Neutrophil (primary cell): ENCODE measurements at regions not wholly inside any gene's neighbourhood (a gene's known extent, or its start where the extent isn't known, plus 50 kb on each side); places are given as distances from the start of the nearest gene placed in this dataset.
"Not testable (repeated sequence)": the region's sequence is repeated elsewhere in the genome, so short reads cannot be mapped to it uniquely, and the experiment has no call there.

ENCODE experiments used
- H3K27ac ChIP-seq: fragments of 200-600 bp; sonication (generic); 2 replicates; pipeline ENCODE4 v1.5.1; 2016; ENCODE audit warnings: mild to moderate bottlenecking, moderate library complexity
- H3K27me3 ChIP-seq: fragments of 200-600 bp; sonication (generic); 2 replicates; pipeline ENCODE4 v1.6.0; 2016; ENCODE audit warnings: mild to moderate bottlenecking
- H3K36me3 ChIP-seq: fragments of 200-600 bp; sonication (generic); 2 replicates; pipeline ENCODE4 v1.5.1; 2017
- H3K4me1 ChIP-seq, 2 experiments: fragments of 200-600 bp in 1 of 2; sonication (generic) in 1 of 2; 1 replicate in 1 of 2; 2 replicates in 1 of 2; pipeline versions ENCODE4 v1.5.1 to v1.6.1; 2013 to 2016; ENCODE audit warnings: low read depth in 1 of 2, low read length in 1 of 2, mild to moderate bottlenecking in 1 of 2, moderate library complexity in 1 of 2; ENCODE audit not compliant: control insufficient read depth in 1 of 2, insufficient read depth in 1 of 2
- H3K4me3 ChIP-seq, 2 experiments: fragments of 200-600 bp in 1 of 2; sonication (generic) in 1 of 2; 1 replicate in 1 of 2; 2 replicates in 1 of 2; pipeline ENCODE4 v1.5.1; 2013 to 2016; ENCODE audit warnings: low read depth in 1 of 2, low read length in 1 of 2, mild to moderate bottlenecking in 1 of 2, moderate library complexity in 1 of 2
- H3K9me3 ChIP-seq: fragments of 200-600 bp; sonication (generic); 2 replicates; pipeline ENCODE4 v1.5.1; 2016
- CTCF ChIP-seq: fragments of 200-600 bp; sonication (generic); IDR thresholded peaks from 2 replicates; pipeline ENCODE4 v1.5.1; 2016; ENCODE audit warnings: antibody characterized with exemption

DNA sequence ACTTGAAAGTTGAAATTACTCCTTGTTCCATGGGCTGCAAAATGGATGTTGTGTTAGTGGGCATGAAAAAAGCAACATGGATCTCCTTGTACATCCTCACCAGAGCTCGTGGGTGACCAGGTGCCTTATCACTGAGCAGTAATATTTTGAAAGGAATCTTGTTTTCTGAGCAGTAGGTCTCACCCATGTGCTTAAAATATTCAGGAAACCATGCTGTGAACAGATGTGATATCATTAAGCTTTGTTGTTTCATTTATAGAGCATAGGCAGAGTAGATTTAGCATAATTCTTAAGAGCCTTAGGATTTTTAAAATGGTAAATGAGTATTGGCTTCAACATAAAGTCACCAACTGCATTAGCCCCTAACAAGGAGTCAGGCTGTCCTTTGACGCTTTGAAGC is 316.6 kb downstream of the TYW1 start:
- no peak for TF ChIP-seq CTCF

DNA sequence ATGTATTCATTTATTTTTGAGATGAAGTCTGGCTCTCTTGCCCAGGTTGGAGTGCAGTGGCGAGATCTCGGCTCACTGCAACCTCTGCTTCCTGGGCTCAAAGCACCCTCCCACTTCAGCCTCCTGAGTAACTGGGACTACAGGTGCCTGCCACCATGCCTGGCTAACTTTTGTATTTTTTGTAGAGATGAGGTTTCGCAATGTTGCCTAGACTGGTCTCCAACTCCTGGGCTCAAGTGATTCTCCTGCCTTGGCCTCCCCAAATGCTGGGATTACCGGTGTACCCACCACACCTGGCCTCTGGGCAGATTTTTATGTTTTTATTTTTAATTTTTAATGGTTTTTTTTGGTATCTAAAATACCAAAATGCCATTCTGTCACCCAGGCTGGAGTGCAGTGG is 320.3 kb downstream of the TYW1 start:
- not testable (repeated sequence) for H3K27me3 ChIP-seq, H3K4me1 ChIP-seq, H3K4me3 ChIP-seq, H3K27ac ChIP-seq, H3K9me3 ChIP-seq
- H3K36me3 ChIP-seq = peaks cover 64% of the 10 kb centered on the region

More for the DNA sequence above, 316.6 kb downstream of the TYW1 start:
- Histone ChIP-seq H3K9me3 (no peaks in the 10 kb centered on the region), H3K4me3 (no peak overlapping the region), H3K4me1 (no peaks in the 10 kb centered on the region), H3K27me3 (no peaks in the 10 kb centered on the region), H3K36me3 (peaks cover 85% of the 10 kb centered on the region), H3K27ac (no peak overlapping the region)

DNA sequence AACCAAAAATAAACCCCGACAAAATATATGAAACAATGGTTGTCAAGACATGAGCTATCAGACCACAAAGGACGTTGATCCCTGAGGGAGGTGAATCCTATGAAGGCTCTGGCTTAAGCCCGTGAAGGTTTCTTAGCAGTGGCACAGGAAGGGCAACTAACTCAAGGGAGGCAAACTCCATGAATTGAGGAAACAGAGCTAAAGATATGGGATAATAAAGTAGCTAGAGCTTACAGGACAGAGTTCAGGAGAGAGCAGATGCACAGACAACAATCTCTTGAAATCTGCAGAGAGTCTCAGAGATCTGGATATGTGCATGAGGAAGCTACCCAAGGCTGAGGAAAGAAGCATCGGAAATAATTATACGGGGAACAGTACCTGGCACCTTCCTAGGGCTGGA is 331.6 kb downstream of the TYW1 start:
- H3K36me3 ChIP-seq, H3K27ac ChIP-seq, H3K9me3 ChIP-seq, H3K4me1 ChIP-seq, H3K27me3 ChIP-seq, H3K4me3 ChIP-seq: not testable (repeated sequence)

- not testable (repeated sequence) for H3K4me1 ChIP-seq, H3K27ac ChIP-seq, H3K27me3 ChIP-seq, H3K36me3 ChIP-seq, H3K9me3 ChIP-seq, H3K4me3 ChIP-seq
These were observed 338.5 kb downstream of the TYW1 start for GRCh38 chr7:67335165-67335564.

DNA sequence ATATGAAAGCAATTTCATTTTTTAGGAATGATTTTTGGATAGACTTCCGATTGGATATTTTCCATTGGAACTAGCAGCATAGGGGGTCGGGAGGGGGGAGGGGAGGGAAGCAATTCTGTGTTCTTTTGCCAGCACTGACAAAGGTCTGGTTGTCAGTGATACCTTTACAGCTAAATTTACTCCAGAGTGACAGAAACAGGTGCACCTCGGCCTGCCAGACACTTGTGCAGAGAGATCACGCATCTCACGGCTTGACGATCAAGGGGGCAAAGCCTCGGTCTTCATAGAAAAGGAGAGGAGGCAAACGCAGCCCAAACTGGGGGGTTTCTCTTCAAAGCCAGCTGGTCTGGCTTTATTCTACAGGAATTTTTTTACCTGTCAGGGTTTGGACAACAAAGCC is 339.0 kb downstream of the TYW1 start:
- H3K27ac ChIP-seq, H3K27me3 ChIP-seq, H3K4me3 ChIP-seq, H3K4me1 ChIP-seq, H3K36me3 ChIP-seq, H3K9me3 ChIP-seq: not testable (repeated sequence)

DNA sequence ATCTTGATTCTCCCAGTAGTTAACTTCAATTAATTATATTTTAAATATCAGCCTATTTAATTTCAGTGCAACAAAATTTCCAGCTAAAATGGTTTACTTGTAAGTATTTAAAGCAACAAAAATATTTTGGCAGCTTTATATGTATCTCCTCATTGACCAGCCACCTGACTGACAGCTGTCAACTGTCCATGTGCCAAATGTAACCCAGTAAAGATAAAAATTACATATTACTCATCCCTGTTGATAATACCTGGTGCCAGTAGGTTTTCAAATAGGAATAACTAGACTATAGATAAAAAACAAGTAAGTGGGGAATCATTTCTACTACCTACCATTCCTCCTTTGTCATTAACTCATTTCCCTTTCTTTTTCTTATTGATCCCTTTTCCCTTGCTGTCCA is 341.9 kb downstream of the TYW1 start:
- H3K27ac ChIP-seq, H3K36me3 ChIP-seq, H3K9me3 ChIP-seq, H3K4me1 ChIP-seq, H3K4me3 ChIP-seq, H3K27me3 ChIP-seq: not testable (repeated sequence)

DNA sequence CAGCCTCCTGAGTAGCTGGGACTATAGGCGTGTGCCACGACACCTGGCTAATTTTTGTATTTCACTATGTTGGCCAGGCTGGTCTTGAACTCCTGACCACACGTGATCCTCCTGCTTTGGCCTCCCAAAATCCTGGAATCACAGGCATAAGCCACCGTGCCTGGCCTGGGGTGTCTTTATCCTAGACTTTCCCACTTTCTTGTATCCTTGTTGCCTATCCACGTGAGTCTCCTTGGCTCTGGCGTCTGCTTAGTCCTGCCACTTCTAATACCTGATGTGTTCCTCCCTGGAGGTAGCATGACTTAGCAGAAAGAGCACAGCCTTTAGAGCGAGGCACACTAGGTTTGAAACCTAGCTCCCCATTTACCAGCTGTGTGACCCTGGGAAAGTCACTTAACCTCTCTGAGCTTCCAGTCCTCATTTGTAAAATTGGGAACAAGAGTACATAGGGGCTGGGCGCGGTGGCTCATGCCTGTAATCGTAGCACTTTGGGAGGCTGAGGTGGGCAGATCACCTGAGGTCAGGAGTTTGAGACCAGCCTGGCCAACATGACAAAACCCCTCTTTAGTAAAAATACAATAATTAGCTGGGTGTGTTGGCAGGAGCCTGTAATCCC is 344.6 kb downstream of the TYW1 start:
- Histone ChIP-seq H3K27me3 (no peaks in the 10 kb centered on the region), H3K9me3 (no peaks in the 10 kb centered on the region), H3K27ac (no peak overlapping the region), H3K36me3 (peaks cover 6% of the 10 kb centered on the region), H3K4me3 (no peak overlapping the region), H3K4me1 (no peaks in the 10 kb centered on the region)
- no peak for TF ChIP-seq CTCF

GRCh38 chr7:67343114-67343513 is 346.5 kb downstream of the TYW1 start:
- no peaks in the 10 kb centered on the region for H3K27me3 ChIP-seq
- H3K36me3 ChIP-seq = peaks cover 6% of the 10 kb centered on the region
- no peak overlapping the region for H3K27ac ChIP-seq
- H3K4me3 ChIP-seq = no peak overlapping the region
- H3K9me3 ChIP-seq = no peaks in the 10 kb centered on the region
- no peaks in the 10 kb centered on the region for H3K4me1 ChIP-seq
- TF ChIP-seq CTCF = no peak
